ENCODE measurements at regions not wholly inside any gene's neighbourhood (a gene's known extent, or its start where the extent isn't known, plus 50 kb on each side); places are given as distances from the start of the nearest gene placed in this dataset.
"Not testable (repeated sequence)": the region's sequence is repeated elsewhere in the genome, so short reads cannot be mapped to it uniquely, and the experiment has no call there.

GRCh38 chr6:169977434-169978265 lies 226.2 kb downstream of the ERMARD start:
- no peak for DNase-seq

- no peak for DNase-seq
These were observed 225.1 kb downstream of the ERMARD start for GRCh38 chr6:169976301-169977081.

- DNase-seq = no peak
These were observed 224.3 kb downstream of the ERMARD start for GRCh38 chr6:169975701-169976100.

GRCh38 chr6:169975286-169975685 lies 223.9 kb downstream of the ERMARD start:
- no peak for DNase-seq

GRCh38 chr6:169974663-169975062 lies 223.2 kb downstream of the ERMARD start:
- no peak for DNase-seq

GRCh38 chr6:169973588-169974467 lies 222.4 kb downstream of the ERMARD start:
- not testable (repeated sequence) for DNase-seq

- DNase-seq = no peak
These were observed 221.3 kb downstream of the ERMARD start for GRCh38 chr6:169972736-169973135.

GRCh38 chr6:169972101-169972651 lies 220.8 kb downstream of the ERMARD start:
- DNase-seq = no peak

GRCh38 chr6:169971081-169971861 lies 219.8 kb downstream of the ERMARD start:
- DNase-seq = no peak

GRCh38 chr6:169970306-169970988 lies 219.0 kb downstream of the ERMARD start:
- no peak for DNase-seq

GRCh38 chr6:169969372-169970099 lies 218.1 kb downstream of the ERMARD start:
- no peak for DNase-seq

GRCh38 chr6:169968541-169969270 lies 217.3 kb downstream of the ERMARD start:
- no peak for DNase-seq

- DNase-seq = no peak
These were observed 216.3 kb downstream of the ERMARD start for GRCh38 chr6:169967687-169968086.

- no peak for DNase-seq
These were observed 215.1 kb downstream of the ERMARD start for GRCh38 chr6:169966312-169967181.

GRCh38 chr6:169965657-169966311 lies 214.4 kb downstream of the ERMARD start:
- DNase-seq = no peak

- DNase-seq = no peak
These were observed 213.8 kb downstream of the ERMARD start for GRCh38 chr6:169965239-169965638.

- no peak for DNase-seq
These were observed 213.2 kb downstream of the ERMARD start for GRCh38 chr6:169964486-169965180.
